Sigmoid colon (tissue), 6 donors: ENCODE measurements at regions not wholly inside any gene's neighbourhood (a gene's known extent, or its start where the extent isn't known, plus 50 kb on each side); places are given as distances from the start of the nearest gene placed in this dataset.

ENCODE experiments used
- DNase-seq: peaks from one replicate; pipeline ENCODE4 v3.0.0-alpha.2; 2019
- H3K27ac ChIP-seq, 4 donors: fragments of 200-600 bp; sonication (generic); one replicate each; pipeline ENCODE4 v1.5.1; 2016 to 2019; ENCODE audit warnings: mild to moderate bottlenecking in 1 of 4
- H3K27me3 ChIP-seq, 3 donors: fragments of 200-600 bp; sonication (generic); one replicate each; pipeline ENCODE4 v1.5.1; 2019; ENCODE audit warnings: mild to moderate bottlenecking in 1 of 3
- H3K36me3 ChIP-seq, 4 donors: fragments of 200-600 bp; sonication (generic); one replicate each; pipeline ENCODE4 v1.5.1; 2016 to 2019
- H3K4me1 ChIP-seq, 4 donors: fragments of 200-600 bp; sonication (generic); one replicate each; pipeline ENCODE4 v1.5.1; 2017 to 2019
- H3K4me3 ChIP-seq, 4 donors: fragments of 200-600 bp; sonication (generic); one replicate each; pipeline ENCODE4 v1.5.1; 2017 to 2019; ENCODE audit warnings: mild to moderate bottlenecking in 2 of 4, moderate library complexity in 1 of 4
- H3K9me3 ChIP-seq, 4 donors: fragments of 200-600 bp in 3 of 4; sonication (generic) in 3 of 4; one replicate each; pipeline versions ENCODE4 v1.5.1 to v1.6.1; 2013 to 2019
- EP300 ChIP-seq, 4 donors: sonication (generic); formaldehyde crosslinking; IDR thresholded peaks; one replicate each; pipeline ENCODE4 v1.6.1; 2017; ENCODE audit warnings: antibody characterized with exemption in 4 of 4
- POLR2A ChIP-seq, 2 donors: fragments of 450-650 bp; IDR thresholded peaks; one replicate each; pipeline ENCODE4 v1.6.1; 2016; ENCODE audit warnings: antibody characterized with exemption in 2 of 2, mild to moderate bottlenecking in 2 of 2, moderate library complexity in 2 of 2
- POLR2AphosphoS5 ChIP-seq, 4 donors: sonication (generic); formaldehyde crosslinking; IDR thresholded peaks; one replicate each; pipeline ENCODE4 v1.6.1; 2017; ENCODE audit warnings: antibody characterized with exemption in 4 of 4
- WGBS, 2 donors: extraction: QIAGEN DNeasy Blood & Tissue Kit; methylation state at CpG; one replicate each; pipeline ENCODE4 v1.1.7; 2013; 5-methylcytosine and 5-hydroxymethylcytosine counted together
- intact Hi-C: fragments of 100-400 bp; cut with DNase I; formaldehyde crosslinking; loops from one replicate; pipeline ENCODE4 v1.15.1; 2023
- TF ChIP-seq, protein P1 (sequence below), 4 experiments: fragments of 450-650 bp in 3 of 4; fragments of 200-600 bp in 1 of 4; IDR thresholded peaks; one replicate each; pipeline ENCODE4 v1.5.1; 2016 to 2019; ENCODE audit warnings: antibody characterized with exemption in 4 of 4, mild to moderate bottlenecking in 3 of 4, moderate library complexity in 2 of 4
- donor health status: healthy with polysubstance abuse.
- donor health status: healthy.

DNA sequence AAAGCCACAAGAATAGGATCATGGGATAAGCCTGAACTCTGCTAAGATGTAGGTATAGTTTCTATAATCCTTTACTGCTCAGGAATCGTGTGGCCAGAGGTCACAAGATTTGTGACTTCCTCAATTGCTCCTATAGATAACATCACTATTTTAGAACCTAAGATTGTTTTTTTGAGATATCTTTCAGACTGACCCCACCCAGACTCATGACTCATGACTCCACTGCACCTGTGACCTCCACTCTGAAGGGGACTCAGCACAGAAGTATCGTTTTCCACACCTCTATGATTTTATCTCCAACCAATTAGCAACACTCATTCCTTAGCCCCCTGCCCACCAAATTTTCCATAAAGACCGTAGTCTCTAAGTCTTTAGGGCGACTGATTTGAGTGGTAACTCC, 124.5 kb upstream of the KCNK1 start:
- no peak for DNase-seq
- no peaks in the 10 kb centered on the region for H3K36me3 ChIP-seq
- H3K4me3 ChIP-seq, result no peak overlapping the region
- TF ChIP-seq POLR2AphosphoS5 (IDR thresholded peaks at IDR 0.05) (no peak), EP300 (IDR thresholded peaks at IDR 0.05) (no peak), POLR2A (IDR thresholded peaks at IDR 0.05) (no peak)
- TF ChIP-seq, protein P1, sequence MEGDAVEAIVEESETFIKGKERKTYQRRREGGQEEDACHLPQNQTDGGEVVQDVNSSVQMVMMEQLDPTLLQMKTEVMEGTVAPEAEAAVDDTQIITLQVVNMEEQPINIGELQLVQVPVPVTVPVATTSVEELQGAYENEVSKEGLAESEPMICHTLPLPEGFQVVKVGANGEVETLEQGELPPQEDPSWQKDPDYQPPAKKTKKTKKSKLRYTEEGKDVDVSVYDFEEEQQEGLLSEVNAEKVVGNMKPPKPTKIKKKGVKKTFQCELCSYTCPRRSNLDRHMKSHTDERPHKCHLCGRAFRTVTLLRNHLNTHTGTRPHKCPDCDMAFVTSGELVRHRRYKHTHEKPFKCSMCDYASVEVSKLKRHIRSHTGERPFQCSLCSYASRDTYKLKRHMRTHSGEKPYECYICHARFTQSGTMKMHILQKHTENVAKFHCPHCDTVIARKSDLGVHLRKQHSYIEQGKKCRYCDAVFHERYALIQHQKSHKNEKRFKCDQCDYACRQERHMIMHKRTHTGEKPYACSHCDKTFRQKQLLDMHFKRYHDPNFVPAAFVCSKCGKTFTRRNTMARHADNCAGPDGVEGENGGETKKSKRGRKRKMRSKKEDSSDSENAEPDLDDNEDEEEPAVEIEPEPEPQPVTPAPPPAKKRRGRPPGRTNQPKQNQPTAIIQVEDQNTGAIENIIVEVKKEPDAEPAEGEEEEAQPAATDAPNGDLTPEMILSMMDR (IDR thresholded peaks at IDR 0.05), result no peak
- no peaks in the 10 kb centered on the region for H3K4me1 ChIP-seq
- intact Hi-C loops, result no loop called here
- 78 to 85% methylated on average over 4 of the region's 4 CpGs for WGBS, 2 donors
- no peaks in the 10 kb centered on the region for H3K27me3 ChIP-seq
- H3K9me3 ChIP-seq, result no peaks in the 10 kb centered on the region
- H3K27ac ChIP-seq, result no peak overlapping the region

DNA sequence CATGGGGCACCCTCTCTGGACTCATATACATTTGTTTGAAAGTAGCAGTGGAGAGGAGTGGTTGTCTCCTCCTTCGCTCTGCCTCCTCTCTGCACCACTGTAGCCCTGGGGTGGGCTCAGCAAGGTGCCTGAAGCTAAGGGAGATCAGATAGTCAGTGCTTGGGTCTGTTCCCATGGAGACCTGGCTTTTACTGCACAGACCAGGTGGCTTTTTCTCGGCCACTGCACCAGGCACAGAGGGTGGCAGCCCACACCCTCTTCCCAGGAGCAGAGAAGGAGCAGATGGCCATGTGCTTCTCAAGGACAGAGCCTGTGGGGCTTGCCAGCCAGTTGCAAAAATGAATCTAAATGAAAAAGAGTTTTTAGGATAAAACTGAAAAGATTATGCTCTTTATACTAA, 123.4 kb upstream of the KCNK1 start:
- TF ChIP-seq, protein P1 (IDR thresholded peaks at IDR 0.05), result no peak
- intact Hi-C loops, result no loop called here
- 46 to 50% methylated on average over 2 of the region's 2 CpGs for WGBS, 2 donors
- no peak for DNase-seq
- H3K9me3 ChIP-seq, result no peaks in the 10 kb centered on the region
- H3K4me1 ChIP-seq, result no peaks in the 10 kb centered on the region
- no peaks in the 10 kb centered on the region for H3K27me3 ChIP-seq
- no peak overlapping the region for H3K4me3 ChIP-seq
- no peaks in the 10 kb centered on the region for H3K36me3 ChIP-seq
- no peak overlapping the region for H3K27ac ChIP-seq

DNA sequence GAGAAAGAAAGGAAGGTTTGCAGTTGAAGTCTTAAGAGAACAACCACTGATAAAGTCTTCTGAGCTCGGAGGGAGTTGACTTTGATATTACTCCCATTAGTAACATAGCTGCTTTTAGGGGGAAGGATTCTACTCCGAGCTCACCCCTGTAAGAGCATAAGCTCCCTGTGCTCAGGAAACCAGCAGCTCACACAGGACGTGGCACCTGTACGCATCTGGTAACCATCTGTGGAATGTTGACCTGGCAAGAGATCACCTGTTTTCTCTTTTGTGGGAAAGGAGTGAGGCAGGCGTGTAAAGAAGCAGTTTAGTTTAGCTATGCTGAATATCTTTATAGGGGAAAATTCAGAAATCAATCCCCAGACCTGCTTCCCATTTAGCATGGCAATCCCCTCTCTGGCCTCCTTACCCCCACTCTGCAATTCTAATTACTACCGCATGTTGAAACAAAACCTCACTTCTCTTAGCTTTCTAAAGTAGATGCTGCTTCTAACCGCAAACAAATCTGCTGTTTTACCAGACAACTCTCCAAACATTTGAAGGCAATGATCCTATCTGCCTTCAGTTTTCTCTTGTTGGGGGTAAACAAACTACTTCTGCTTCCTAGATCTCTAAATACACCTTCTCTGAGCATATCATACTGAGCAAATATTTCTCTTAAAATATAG, 121.8 kb upstream of the KCNK1 start:
- WGBS, 2 donors, result 60 to 66% methylated on average over 7 of the region's 7 CpGs

DNA sequence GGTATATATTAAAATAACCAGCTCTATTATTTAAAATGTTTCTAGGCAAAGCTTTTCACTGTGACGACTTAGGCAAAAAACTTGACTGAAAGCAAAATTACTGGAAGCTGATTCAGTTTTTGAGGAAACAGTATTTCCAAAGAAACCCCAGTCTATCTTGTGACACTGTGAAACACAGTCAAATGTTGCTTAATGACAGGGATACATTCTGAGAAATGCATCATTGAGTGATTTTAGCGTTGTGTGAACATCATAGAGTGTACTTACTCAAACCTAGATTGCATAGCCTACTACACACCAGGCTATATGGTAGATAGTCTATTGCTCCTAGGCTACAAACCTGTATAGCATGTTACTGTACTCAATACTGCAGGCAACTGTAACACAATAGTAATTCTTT, 116.9 kb upstream of the KCNK1 start:
- intact Hi-C loops, result no loop called here
- Histone ChIP-seq H3K36me3 (no peaks in the 10 kb centered on the region), H3K27me3 (no peaks in the 10 kb centered on the region), H3K4me3 (no peak overlapping the region), H3K4me1 (no peaks in the 10 kb centered on the region), H3K27ac (no peak overlapping the region), H3K9me3 (no peaks in the 10 kb centered on the region)
- WGBS, 2 donors, result 75 to 83% methylated on average over 2 of the region's 2 CpGs
- TF ChIP-seq, protein P1 (IDR thresholded peaks at IDR 0.05), result no peak
- no peak for TF ChIP-seq POLR2AphosphoS5 (IDR thresholded peaks at IDR 0.05)
- no peak for TF ChIP-seq EP300 (IDR thresholded peaks at IDR 0.05)
- TF ChIP-seq POLR2A (IDR thresholded peaks at IDR 0.05), result no peak
- DNase-seq, result no peak

More for the DNA sequence above, 121.8 kb upstream of the KCNK1 start:
- Histone ChIP-seq H3K4me3 (no peak overlapping the region), H3K4me1 (no peaks in the 10 kb centered on the region), H3K27ac (no peak overlapping the region), H3K36me3 (no peaks in the 10 kb centered on the region), H3K9me3 (no peaks in the 10 kb centered on the region), H3K27me3 (no peaks in the 10 kb centered on the region)
- no peak for DNase-seq
- TF ChIP-seq, protein P1 (IDR thresholded peaks at IDR 0.05), result no peak
- TF ChIP-seq POLR2A (IDR thresholded peaks at IDR 0.05) (no peak), POLR2AphosphoS5 (IDR thresholded peaks at IDR 0.05) (no peak), EP300 (IDR thresholded peaks at IDR 0.05) (no peak)
- intact Hi-C loops, result no loop called here

DNA sequence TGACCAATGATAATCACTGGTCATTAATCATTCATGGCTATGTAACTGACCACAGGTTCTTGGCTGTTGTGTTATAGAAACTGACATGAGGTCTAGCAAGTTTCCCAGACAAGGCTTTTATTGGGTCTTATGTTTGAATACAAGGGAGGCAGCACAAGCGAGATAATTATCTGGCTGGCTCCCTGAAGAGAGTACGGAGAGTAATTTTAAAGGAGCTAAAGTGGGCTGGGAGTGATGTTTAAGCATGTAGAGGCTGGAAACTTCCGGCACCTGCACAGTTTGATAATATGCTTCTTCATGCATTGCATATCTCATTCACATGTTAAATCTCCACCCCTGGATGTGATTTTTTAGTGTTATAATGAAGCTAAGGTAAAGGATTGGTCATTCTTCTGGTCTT, 116.2 kb upstream of the KCNK1 start:
- no peak overlapping the region for H3K4me3 ChIP-seq
- intact Hi-C loops, result no loop called here
- no peaks in the 10 kb centered on the region for H3K4me1 ChIP-seq
- 65 to 74% methylated on average over 3 of the region's 3 CpGs for WGBS, 2 donors
- TF ChIP-seq POLR2A (IDR thresholded peaks at IDR 0.05) (no peak), EP300 (IDR thresholded peaks at IDR 0.05) (no peak), POLR2AphosphoS5 (IDR thresholded peaks at IDR 0.05) (no peak)
- TF ChIP-seq, protein P1 (IDR thresholded peaks at IDR 0.05), result no peak
- no peaks in the 10 kb centered on the region for H3K27me3 ChIP-seq
- DNase-seq, result no peak
- H3K9me3 ChIP-seq, result no peaks in the 10 kb centered on the region
- H3K27ac ChIP-seq, result no peak overlapping the region
- no peaks in the 10 kb centered on the region for H3K36me3 ChIP-seq
